Caki2 (cell line): ENCODE measurements at regions not wholly inside any gene's neighbourhood (a gene's known extent, or its start where the extent isn't known, plus 50 kb on each side); places are given as distances from the start of the nearest gene placed in this dataset.
"Not testable (repeated sequence)": the region's sequence is repeated elsewhere in the genome, so short reads cannot be mapped to it uniquely, and the experiment has no call there.

ENCODE experiments used
- DNase-seq: peaks from one replicate; pipeline ENCODE4 v3.0.0-alpha.2; 2015; ENCODE audit warnings: low read depth
- in situ Hi-C: cut with HindIII; loops from 2 replicates; pipeline ENCODE4 v1.10.0; 2016; ENCODE audit warnings: low sequenced_read_pairs, low pct_unique_long_range_greater_than_20kb, mixed read lengths

GRCh38 chr6:15751721-15752350, 89.0 kb upstream of the DTNBP1 start:
- DNase-seq: no peak
- in situ Hi-C loops: no loop called here

- in situ Hi-C loops: no loop called here
- DNase-seq: no peak
Observed at GRCh38 chr6:15748341-15748740, 85.5 kb upstream of the DTNBP1 start.

GRCh38 chr6:15747354-15747883, 84.6 kb upstream of the DTNBP1 start:
- in situ Hi-C loops: no loop called here
- DNase-seq: no peak

- in situ Hi-C loops: no loop called here
- no peak for DNase-seq
Observed at GRCh38 chr6:15745781-15746180, 83.0 kb upstream of the DTNBP1 start.

- in situ Hi-C loops: no loop called here
- no peak for DNase-seq
Observed at GRCh38 chr6:15744818-15745402, 82.1 kb upstream of the DTNBP1 start.

GRCh38 chr6:15742013-15742412, 79.2 kb upstream of the DTNBP1 start:
- DNase-seq, in situ Hi-C loops: not testable (repeated sequence)

GRCh38 chr6:15741405-15741804, 78.6 kb upstream of the DTNBP1 start:
- in situ Hi-C loops: no loop called here
- no peak for DNase-seq

- DNase-seq: no peak
- in situ Hi-C loops: no loop called here
Observed at GRCh38 chr6:15739867-15740266, 77.0 kb upstream of the DTNBP1 start.

GRCh38 chr6:15739353-15739752, 76.5 kb upstream of the DTNBP1 start:
- in situ Hi-C loops: no loop called here
- DNase-seq: no peak

GRCh38 chr6:15738195-15738594, 75.4 kb upstream of the DTNBP1 start:
- in situ Hi-C loops, DNase-seq: not testable (repeated sequence)

- no peak for DNase-seq
- in situ Hi-C loops: no loop called here
Observed at GRCh38 chr6:15736297-15736696, 73.5 kb upstream of the DTNBP1 start.

- no peak for DNase-seq
- in situ Hi-C loops: no loop called here
Observed at GRCh38 chr6:15735567-15736265, 72.9 kb upstream of the DTNBP1 start.

- DNase-seq: no peak
- in situ Hi-C loops: no loop called here
Observed at GRCh38 chr6:15734118-15734897, 71.5 kb upstream of the DTNBP1 start.

- in situ Hi-C loops: no loop called here
- DNase-seq: no peak
Observed at GRCh38 chr6:15730922-15731321, 68.1 kb upstream of the DTNBP1 start.

- in situ Hi-C loops: no loop called here
- DNase-seq: no peak
Observed at GRCh38 chr6:15730442-15730841, 67.6 kb upstream of the DTNBP1 start.

GRCh38 chr6:15722731-15723130, 59.9 kb upstream of the DTNBP1 start:
- in situ Hi-C loops: no loop called here
- no peak for DNase-seq

GRCh38 chr6:15716889-15717288, 54.1 kb upstream of the DTNBP1 start:
- in situ Hi-C loops: no loop called here
- no peak for DNase-seq

- in situ Hi-C loops: no loop called here
- no peak for DNase-seq
Observed at GRCh38 chr6:15715851-15716250, 53.0 kb upstream of the DTNBP1 start.

- DNase-seq: no peak
- in situ Hi-C loops: no loop called here
Observed at GRCh38 chr6:15715060-15715459, 52.2 kb upstream of the DTNBP1 start.
